ENCODE measurements at regions not wholly inside any gene's neighbourhood (a gene's known extent, or its start where the extent isn't known, plus 50 kb on each side); places are given as distances from the start of the nearest gene placed in this dataset.
"Not testable (repeated sequence)": the region's sequence is repeated elsewhere in the genome, so short reads cannot be mapped to it uniquely, and the experiment has no call there.

GRCh38 chr2:63742580-63742976 is 99.1 kb upstream of the UGP2 start:
- no peak overlapping the region for H3K4me3 Mint-ChIP-seq
- H3K27me3 Mint-ChIP-seq: peaks cover 0 to 15% of the 10 kb centered on the region in 2 donors
- H3K36me3 Mint-ChIP-seq: no peaks in the 10 kb centered on the region
- H3K27ac Mint-ChIP-seq: no peak overlapping the region
- Histone ChIP-seq H3K4me1 (ENCODE audit: insufficient read depth, low read length) (no peaks in the 10 kb centered on the region), H3K36me3 (ENCODE audit: insufficient read depth, low read length) (no peaks in the 10 kb centered on the region), H3K27ac (ENCODE audit: low read depth, low read length) (no peak overlapping the region), H3K9me3 (ENCODE audit: low read length) (no peaks in the 10 kb centered on the region), H3K4me3 (ENCODE audit: low read length) (no peak overlapping the region), H3K27me3 (ENCODE audit: insufficient read depth, low read length, poor library complexity, severe bottlenecking) (no peaks in the 10 kb centered on the region)
- ChIA-PET CTCF (no interaction called here), POLR2A (no interaction called here)
- H3K4me1 Mint-ChIP-seq: no peaks in the 10 kb centered on the region
- H3K9me3 Mint-ChIP-seq: peaks cover 4 to 11% (median 9%) of the 10 kb centered on the region in 5 donors
- no peak for DNase-seq

- Mint-ChIP-seq H3K4me3 (no peak overlapping the region), H3K36me3 (no peaks in the 10 kb centered on the region), H3K27ac (no peak overlapping the region), H3K4me1 (no peaks in the 10 kb centered on the region), H3K9me3 (peaks cover 4 to 12% (median 9%) of the 10 kb centered on the region in 5 donors), H3K27me3 (peaks cover 0 to 15% of the 10 kb centered on the region in 2 donors)
- no peak overlapping the region for H3K4me3 ChIP-seq (ENCODE audit: low read length)
- DNase-seq: no peak
- POLR2A ChIA-PET: no interaction called here
- H3K36me3 ChIP-seq (ENCODE audit: insufficient read depth, low read length): no peaks in the 10 kb centered on the region
- H3K4me1 ChIP-seq (ENCODE audit: insufficient read depth, low read length): no peaks in the 10 kb centered on the region
- no peaks in the 10 kb centered on the region for H3K9me3 ChIP-seq (ENCODE audit: low read length)
- CTCF ChIA-PET: no interaction called here
- no peak overlapping the region for H3K27ac ChIP-seq (ENCODE audit: low read depth, low read length)
- no peaks in the 10 kb centered on the region for H3K27me3 ChIP-seq (ENCODE audit: insufficient read depth, low read length, poor library complexity, severe bottlenecking)
Observed at GRCh38 chr2:63743170-63743981, 98.3 kb upstream of the UGP2 start.

- H3K9me3 Mint-ChIP-seq: peaks cover 7 to 16% (median 10%) of the 10 kb centered on the region in 5 donors
- H3K36me3 Mint-ChIP-seq: no peaks in the 10 kb centered on the region
- Histone ChIP-seq H3K27me3 (ENCODE audit: insufficient read depth, low read length, poor library complexity, severe bottlenecking) (no peaks in the 10 kb centered on the region), H3K4me3 (ENCODE audit: low read length) (no peak overlapping the region), H3K36me3 (ENCODE audit: insufficient read depth, low read length) (no peaks in the 10 kb centered on the region), H3K9me3 (ENCODE audit: low read length) (no peaks in the 10 kb centered on the region), H3K4me1 (ENCODE audit: insufficient read depth, low read length) (no peaks in the 10 kb centered on the region), H3K27ac (ENCODE audit: low read depth, low read length) (no peak overlapping the region)
- no peaks in the 10 kb centered on the region for H3K4me1 Mint-ChIP-seq
- H3K4me3 Mint-ChIP-seq: no peak overlapping the region
- peaks cover 7 to 23% of the 10 kb centered on the region in 2 donors for H3K27me3 Mint-ChIP-seq
- ChIA-PET CTCF (no interaction called here), POLR2A (no interaction called here)
- DNase-seq: no peak
- no peak overlapping the region for H3K27ac Mint-ChIP-seq
Observed at GRCh38 chr2:63743982-63744966, 97.4 kb upstream of the UGP2 start.

- H3K4me1 Mint-ChIP-seq; H3K36me3 Mint-ChIP-seq; H3K27me3 ChIP-seq (ENCODE audit: insufficient read depth, low read length, poor library complexity, severe bottlenecking); H3K36me3 ChIP-seq (ENCODE audit: insufficient read depth, low read length); H3K27ac Mint-ChIP-seq; POLR2A ChIA-PET; H3K4me3 Mint-ChIP-seq; H3K4me1 ChIP-seq (ENCODE audit: insufficient read depth, low read length); H3K27ac ChIP-seq (ENCODE audit: low read depth, low read length); H3K9me3 ChIP-seq (ENCODE audit: low read length); CTCF ChIA-PET; H3K4me3 ChIP-seq (ENCODE audit: low read length); DNase-seq: not testable (repeated sequence)
- peaks cover 10 to 40% of the 10 kb centered on the region in 2 donors for H3K27me3 Mint-ChIP-seq
- H3K9me3 Mint-ChIP-seq: peaks cover 7 to 16% (median 10%) of the 10 kb centered on the region in 5 donors
Observed at GRCh38 chr2:63746548-63746947, 95.1 kb upstream of the UGP2 start.

- Mint-ChIP-seq H3K9me3 (peaks cover 3 to 10% (median 6%) of the 10 kb centered on the region in 5 donors), H3K27ac (no peak overlapping the region), H3K4me1 (no peaks in the 10 kb centered on the region), H3K4me3 (no peak overlapping the region), H3K27me3 (peaks cover 16 to 46% of the 10 kb centered on the region in 2 donors), H3K36me3 (peaks cover 0 to 7% (median 0%) of the 10 kb centered on the region in 3 donors)
- H3K4me3 ChIP-seq (ENCODE audit: low read length): no peak overlapping the region
- POLR2A ChIA-PET: no interaction called here
- CTCF ChIA-PET: interaction anchor here (1.1 kb wide), 1 partner anchor 16 kb away, joined by 3 read pairs; no protein-coding TSS in a partner anchor
- H3K9me3 ChIP-seq (ENCODE audit: low read length): no peaks in the 10 kb centered on the region
- no peaks in the 10 kb centered on the region for H3K27me3 ChIP-seq (ENCODE audit: insufficient read depth, low read length, poor library complexity, severe bottlenecking)
- H3K27ac ChIP-seq (ENCODE audit: low read depth, low read length): no peak overlapping the region
- no peak for DNase-seq
- no peaks in the 10 kb centered on the region for H3K4me1 ChIP-seq (ENCODE audit: insufficient read depth, low read length)
- H3K36me3 ChIP-seq (ENCODE audit: insufficient read depth, low read length): no peaks in the 10 kb centered on the region
Observed at GRCh38 chr2:63751901-63752300, 89.8 kb upstream of the UGP2 start.

- Mint-ChIP-seq H3K9me3 (no peaks in the 10 kb centered on the region), H3K27me3 (peaks cover 7 to 37% of the 10 kb centered on the region in 2 donors), H3K27ac (no peak overlapping the region), H3K36me3 (peaks cover 0 to 7% (median 0%) of the 10 kb centered on the region in 3 donors), H3K4me3 (no peak overlapping the region), H3K4me1 (no peaks in the 10 kb centered on the region)
- no peak for DNase-seq
- POLR2A ChIA-PET: no interaction called here
- no peaks in the 10 kb centered on the region for H3K9me3 ChIP-seq (ENCODE audit: low read length)
- H3K4me3 ChIP-seq (ENCODE audit: low read length): no peak overlapping the region
- no peak overlapping the region for H3K27ac ChIP-seq (ENCODE audit: low read depth, low read length)
- H3K27me3 ChIP-seq (ENCODE audit: insufficient read depth, low read length, poor library complexity, severe bottlenecking): peaks cover 4% of the 10 kb centered on the region
- no peaks in the 10 kb centered on the region for H3K4me1 ChIP-seq (ENCODE audit: insufficient read depth, low read length)
- no peaks in the 10 kb centered on the region for H3K36me3 ChIP-seq (ENCODE audit: insufficient read depth, low read length)
- CTCF ChIA-PET: no interaction called here
Observed at GRCh38 chr2:63755216-63755615, 86.5 kb upstream of the UGP2 start.

GRCh38 chr2:63755965-63756364 is 85.7 kb upstream of the UGP2 start:
- no peak overlapping the region for H3K27ac Mint-ChIP-seq
- DNase-seq: no peak
- ChIA-PET POLR2A (no interaction called here), CTCF (no interaction called here)
- no peaks in the 10 kb centered on the region for H3K4me1 ChIP-seq (ENCODE audit: insufficient read depth, low read length)
- peaks cover 7 to 38% of the 10 kb centered on the region in 2 donors for H3K27me3 Mint-ChIP-seq
- H3K9me3 Mint-ChIP-seq: no peaks in the 10 kb centered on the region
- no peaks in the 10 kb centered on the region for H3K36me3 ChIP-seq (ENCODE audit: insufficient read depth, low read length)
- H3K36me3 Mint-ChIP-seq: peaks cover 0 to 7% (median 0%) of the 10 kb centered on the region in 3 donors
- H3K4me1 Mint-ChIP-seq: no peaks in the 10 kb centered on the region
- no peaks in the 10 kb centered on the region for H3K9me3 ChIP-seq (ENCODE audit: low read length)
- no peak overlapping the region for H3K27ac ChIP-seq (ENCODE audit: low read depth, low read length)
- peaks cover 4% of the 10 kb centered on the region for H3K27me3 ChIP-seq (ENCODE audit: insufficient read depth, low read length, poor library complexity, severe bottlenecking)
- H3K4me3 ChIP-seq (ENCODE audit: low read length): no peak overlapping the region
- no peak overlapping the region for H3K4me3 Mint-ChIP-seq

GRCh38 chr2:63763391-63763941 is 78.2 kb upstream of the UGP2 start:
- no peaks in the 10 kb centered on the region for H3K27me3 ChIP-seq (ENCODE audit: insufficient read depth, low read length, poor library complexity, severe bottlenecking)
- no peak overlapping the region for H3K27ac ChIP-seq (ENCODE audit: low read depth, low read length)
- no peaks in the 10 kb centered on the region for H3K36me3 ChIP-seq (ENCODE audit: insufficient read depth, low read length)
- Mint-ChIP-seq H3K4me3 (no peak overlapping the region), H3K9me3 (peaks cover 0 to 17% (median 12%) of the 10 kb centered on the region in 5 donors), H3K27me3 (peaks cover 2 to 21% of the 10 kb centered on the region in 2 donors), H3K36me3 (peaks cover 0 to 11% (median 3%) of the 10 kb centered on the region in 3 donors), H3K4me1 (no peaks in the 10 kb centered on the region), H3K27ac (no peak overlapping the region)
- no peaks in the 10 kb centered on the region for H3K4me1 ChIP-seq (ENCODE audit: insufficient read depth, low read length)
- ChIA-PET CTCF (no interaction called here), POLR2A (no interaction called here)
- H3K9me3 ChIP-seq (ENCODE audit: low read length): peaks cover 8% of the 10 kb centered on the region
- DNase-seq: no peak
- H3K4me3 ChIP-seq (ENCODE audit: low read length): no peak overlapping the region
